Adipocyte (in vitro differentiated cells): ENCODE measurements at regions not wholly inside any gene's neighbourhood (a gene's known extent, or its start where the extent isn't known, plus 50 kb on each side); places are given as distances from the start of the nearest gene placed in this dataset.

Experiments
- DNase-seq: peaks from one replicate; pipeline ENCODE4 v3.0.0-alpha.2; 2015; ENCODE audit warnings: low read depth
- H3K27me3 ChIP-seq: replicated peaks from 2 replicates; pipeline ENCODE4 v1.7.0; 2013; ENCODE audit warnings: mild to moderate bottlenecking, low read length, moderate library complexity; ENCODE audit not compliant: control insufficient read depth, insufficient read depth
- H3K36me3 ChIP-seq: 2 replicates; pipeline ENCODE4 v1.7.0; 2013; ENCODE audit warnings: low read length, mild to moderate bottlenecking, moderate library complexity; ENCODE audit not compliant: control insufficient read depth, insufficient read depth, severe bottlenecking
- H3K4me1 ChIP-seq: 2 replicates; pipeline ENCODE4 v1.7.0; 2013; ENCODE audit warnings: mild to moderate bottlenecking, low read length, moderate library complexity; ENCODE audit not compliant: control insufficient read depth, insufficient read depth
- H3K4me3 ChIP-seq: 2 replicates; pipeline ENCODE4 v1.7.0; 2013; ENCODE audit warnings: mild to moderate bottlenecking, low read length, moderate library complexity
- H3K9ac ChIP-seq: 2 replicates; pipeline ENCODE4 v1.7.0; 2013; ENCODE audit warnings: mild to moderate bottlenecking, low read length, moderate library complexity
- H3K9me3 ChIP-seq: 2 replicates; pipeline ENCODE4 v1.7.0; 2013; ENCODE audit warnings: mild to moderate bottlenecking, low read length, moderate library complexity; ENCODE audit not compliant: control insufficient read depth

GRCh38 chr7:121517591-121517990 is 121.5 kb upstream of the FAM3C start:
- H3K4me3 ChIP-seq: no peak overlapping the region
- H3K9me3 ChIP-seq: no peaks in the 10 kb centered on the region
- peaks cover 56% of the 10 kb centered on the region for H3K4me1 ChIP-seq
- no peaks in the 10 kb centered on the region for H3K27me3 ChIP-seq
- H3K36me3 ChIP-seq: no peaks in the 10 kb centered on the region
- H3K9ac ChIP-seq: no peak overlapping the region
- no peak for DNase-seq

DNA sequence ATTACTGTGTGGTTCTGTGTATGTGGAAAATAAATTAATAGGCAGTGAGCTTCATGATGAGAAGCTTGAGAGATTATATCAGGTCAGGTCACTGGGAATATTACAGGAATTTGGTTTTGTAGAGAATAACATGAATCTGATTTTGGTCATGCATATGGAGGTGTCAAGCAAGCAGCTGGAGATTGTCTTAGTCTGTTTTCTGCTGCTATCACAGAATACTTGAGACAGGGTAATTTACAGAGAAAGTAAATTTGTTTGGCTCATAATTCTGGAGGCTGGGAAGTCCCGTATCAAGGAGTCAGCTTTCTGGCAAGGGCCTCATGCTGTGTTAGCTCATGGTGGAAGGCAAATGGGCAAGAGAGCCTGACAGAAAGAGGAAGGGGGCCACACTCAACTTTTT is 120.7 kb upstream of the FAM3C start:
- no peaks in the 10 kb centered on the region for H3K27me3 ChIP-seq
- no peaks in the 10 kb centered on the region for H3K9me3 ChIP-seq
- no peak overlapping the region for H3K4me3 ChIP-seq
- H3K36me3 ChIP-seq: no peaks in the 10 kb centered on the region
- no peak for DNase-seq
- H3K4me1 ChIP-seq: peaks cover 52% of the 10 kb centered on the region
- H3K9ac ChIP-seq: no peak overlapping the region

GRCh38 chr7:121515630-121516401 is 119.7 kb upstream of the FAM3C start:
- Histone ChIP-seq H3K9me3 (peaks cover 7% of the 10 kb centered on the region), H3K9ac (peak overlapping the region; percentile 63), H3K4me3 (peak overlapping the region; percentile 64), H3K27me3 (no peaks in the 10 kb centered on the region), H3K36me3 (no peaks in the 10 kb centered on the region), H3K4me1 (peaks cover 42% of the 10 kb centered on the region)
- peak; percentile 77 for DNase-seq

DNA sequence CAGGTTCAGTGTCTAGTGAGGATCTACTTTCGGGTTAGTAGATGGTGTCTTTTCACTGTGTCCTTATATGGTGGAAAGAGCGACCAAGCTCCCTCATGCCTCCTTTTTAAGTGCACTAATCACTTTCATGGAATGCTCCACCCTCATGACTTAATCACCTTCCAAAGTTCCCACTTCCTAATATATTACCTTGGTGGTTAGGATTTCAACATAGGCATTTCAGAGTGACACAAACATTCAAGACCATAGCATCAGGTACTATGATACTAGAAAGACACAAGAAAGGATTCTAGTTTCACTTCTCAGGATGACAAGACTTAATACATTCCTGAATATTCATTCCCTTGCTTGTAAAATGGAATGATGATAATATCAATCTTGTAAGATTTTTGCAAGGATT is 119.1 kb upstream of the FAM3C start:
- Histone ChIP-seq H3K36me3 (no peaks in the 10 kb centered on the region), H3K4me3 (peak overlapping the region; percentile 64), H3K9ac (peak overlapping the region; percentile 63), H3K4me1 (peaks cover 36% of the 10 kb centered on the region), H3K9me3 (peaks cover 13% of the 10 kb centered on the region), H3K27me3 (no peaks in the 10 kb centered on the region)
- DNase-seq: no peak

- no peak for DNase-seq
- H3K9ac ChIP-seq: no peak overlapping the region
- peaks cover 19% of the 10 kb centered on the region for H3K9me3 ChIP-seq
Observed at GRCh38 chr7:121513105-121513504, 117.0 kb upstream of the FAM3C start.

GRCh38 chr7:121510858-121511482 is 114.9 kb upstream of the FAM3C start:
- DNase-seq: no peak
- peaks cover 13% of the 10 kb centered on the region for H3K4me1 ChIP-seq
- no peaks in the 10 kb centered on the region for H3K27me3 ChIP-seq
- H3K4me3 ChIP-seq: peak overlapping the region; percentile 18
- H3K36me3 ChIP-seq: no peaks in the 10 kb centered on the region
- H3K9ac ChIP-seq: no peak overlapping the region
- H3K9me3 ChIP-seq: peaks cover 31% of the 10 kb centered on the region

More at GRCh38 chr7:121513105-121513504, 117.0 kb upstream of the FAM3C start:
- Histone ChIP-seq H3K4me1 (peaks cover 28% of the 10 kb centered on the region), H3K4me3 (no peak overlapping the region), H3K36me3 (no peaks in the 10 kb centered on the region), H3K27me3 (no peaks in the 10 kb centered on the region)

GRCh38 chr7:121510302-121510701 is 114.2 kb upstream of the FAM3C start:
- Histone ChIP-seq H3K4me1 (peaks cover 7% of the 10 kb centered on the region), H3K9ac (no peak overlapping the region), H3K4me3 (peak overlapping the region; percentile 18), H3K27me3 (no peaks in the 10 kb centered on the region), H3K9me3 (peaks cover 37% of the 10 kb centered on the region), H3K36me3 (no peaks in the 10 kb centered on the region)
- no peak for DNase-seq

DNA sequence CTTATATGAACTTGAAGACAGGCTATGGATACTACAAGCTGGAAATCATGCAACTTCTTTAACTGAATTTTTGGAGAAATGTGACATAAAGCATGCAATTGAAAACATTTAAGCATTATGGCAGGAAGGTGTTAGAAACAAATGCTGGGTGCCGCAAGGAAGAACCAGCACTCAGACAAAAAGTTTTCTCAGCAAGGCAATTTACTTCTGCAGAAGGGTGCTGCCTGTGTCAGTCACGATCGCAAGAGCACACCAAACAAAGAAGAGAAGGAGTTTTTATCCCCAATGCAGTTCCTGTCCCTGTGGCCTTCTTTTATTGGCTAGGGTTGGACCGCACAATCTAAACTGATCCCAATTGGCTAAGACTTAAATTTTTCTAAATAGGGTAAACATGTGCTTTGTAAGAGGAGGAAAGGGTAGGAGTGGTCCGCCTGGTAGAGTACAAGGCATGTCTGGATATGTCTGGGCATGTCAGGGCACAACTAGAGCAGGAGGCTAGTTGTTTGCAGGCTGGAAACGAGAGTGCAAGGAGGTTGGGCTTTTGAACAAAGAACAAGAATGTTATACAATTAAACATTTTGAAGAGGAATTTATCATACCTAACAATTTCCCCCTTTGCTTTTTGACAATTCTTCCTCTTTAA is 109.6 kb upstream of the FAM3C start:
- H3K36me3 ChIP-seq: no peaks in the 10 kb centered on the region
- peaks cover 33% of the 10 kb centered on the region for H3K9me3 ChIP-seq
- DNase-seq: no peak
- H3K4me1 ChIP-seq: peaks cover 25% of the 10 kb centered on the region
- H3K4me3 ChIP-seq: peak overlapping the region; percentile 26
- no peaks in the 10 kb centered on the region for H3K27me3 ChIP-seq
- peak overlapping the region; percentile 69 for H3K9ac ChIP-seq

DNA sequence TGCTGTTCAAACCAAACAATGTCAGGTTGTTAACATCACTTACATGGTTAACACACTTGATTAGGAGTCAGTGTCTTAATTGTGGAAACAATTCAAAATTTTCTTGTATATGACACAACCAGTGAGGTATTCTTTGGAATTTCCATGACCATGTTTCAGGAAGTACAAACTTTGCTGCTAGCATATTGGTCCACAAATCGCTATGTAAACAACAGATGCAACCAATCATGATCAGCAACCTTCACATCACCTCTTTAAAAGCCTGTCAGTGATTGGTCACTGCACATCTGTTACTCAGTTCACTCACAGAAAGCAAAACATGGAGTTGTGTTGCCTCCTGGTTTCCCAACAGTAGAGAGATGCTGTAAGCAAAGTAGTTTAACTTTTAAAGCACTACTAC is 108.9 kb upstream of the FAM3C start:
- DNase-seq: no peak
- peak overlapping the region; percentile 26 for H3K4me3 ChIP-seq

DNA sequence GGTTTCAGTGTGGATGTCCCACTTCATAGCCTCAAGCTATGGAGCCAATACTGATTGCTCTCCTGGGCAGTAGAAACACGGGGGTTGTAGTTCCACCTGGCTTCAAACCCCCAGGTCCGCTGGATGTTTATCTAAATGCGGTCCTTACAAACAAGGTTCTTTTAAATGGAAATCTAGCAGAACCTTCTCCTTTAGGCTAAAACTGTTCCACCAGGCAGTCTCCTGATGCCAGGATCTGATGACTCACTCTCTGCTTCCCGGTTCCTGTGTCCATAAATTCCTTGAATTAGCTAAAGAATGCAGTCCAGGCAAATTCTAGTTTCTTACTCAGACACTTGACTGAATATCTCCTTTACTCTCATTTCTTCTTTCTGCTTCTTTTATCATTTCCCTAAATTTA is 108.4 kb upstream of the FAM3C start:
- H3K4me1 ChIP-seq: peaks cover 28% of the 10 kb centered on the region
- H3K9ac ChIP-seq: peak overlapping the region; percentile 69
- H3K27me3 ChIP-seq: no peaks in the 10 kb centered on the region
- no peaks in the 10 kb centered on the region for H3K36me3 ChIP-seq
- peak overlapping the region; percentile 26 for H3K4me3 ChIP-seq
- DNase-seq: peak; percentile 80
- peaks cover 22% of the 10 kb centered on the region for H3K9me3 ChIP-seq

More for the DNA sequence above, 108.9 kb upstream of the FAM3C start:
- Histone ChIP-seq H3K27me3 (no peaks in the 10 kb centered on the region), H3K9me3 (peaks cover 26% of the 10 kb centered on the region), H3K9ac (peak overlapping the region; percentile 69), H3K4me1 (peaks cover 28% of the 10 kb centered on the region), H3K36me3 (no peaks in the 10 kb centered on the region)

- Histone ChIP-seq H3K4me1 (peaks cover 28% of the 10 kb centered on the region), H3K36me3 (no peaks in the 10 kb centered on the region), H3K9me3 (peaks cover 22% of the 10 kb centered on the region), H3K9ac (no peak overlapping the region), H3K27me3 (no peaks in the 10 kb centered on the region), H3K4me3 (no peak overlapping the region)
- no peak for DNase-seq
Observed at GRCh38 chr7:121503730-121504129, 107.6 kb upstream of the FAM3C start.
